ENCODE measurements at regions not wholly inside any gene's neighbourhood (a gene's known extent, or its start where the extent isn't known, plus 50 kb on each side); places are given as distances from the start of the nearest gene placed in this dataset.

DNA sequence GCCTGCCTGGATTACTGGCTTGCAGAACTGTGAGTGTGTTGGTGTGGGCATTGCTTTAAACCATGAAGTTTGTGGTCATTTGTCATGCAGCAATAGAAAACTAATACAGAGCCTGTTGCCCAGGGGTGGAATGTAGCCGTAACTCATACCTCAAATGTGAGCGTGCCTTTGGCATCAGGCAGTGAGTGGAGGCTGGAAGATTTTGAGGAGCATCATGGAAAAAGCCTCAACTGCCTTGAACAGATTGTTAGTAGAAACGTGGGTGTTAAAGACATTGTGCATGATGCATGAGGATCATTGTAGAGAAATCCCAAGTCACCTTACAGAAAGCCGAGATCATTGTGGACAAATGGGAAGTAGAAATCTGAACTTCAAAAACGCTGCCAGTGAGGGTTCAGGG, 580.5 kb downstream of the AACS start:
- no peak overlapping the region for H3K9ac ChIP-seq
- H3K9me3 ChIP-seq (ENCODE audit: low read depth), result no peaks in the 10 kb centered on the region
- Mint-ChIP-seq H3K4me1 (no peaks in the 10 kb centered on the region), H3K27me3 (ENCODE audit: insufficient read depth, low read depth) (no peaks in the 10 kb centered on the region), H3K36me3 (no peaks in the 10 kb centered on the region), H3K27ac (no peak overlapping the region), H3K4me3 (no peak overlapping the region), H3K9me3 (no peaks in the 10 kb centered on the region)
- H3F3A ChIP-seq (ENCODE audit: low read depth), result no peaks in the 10 kb centered on the region
- no peaks in the 10 kb centered on the region for H3K27me3 ChIP-seq
- no peaks in the 10 kb centered on the region for H4K20me1 ChIP-seq (ENCODE audit: low read depth)
- H3K4me1 ChIP-seq, result peaks cover 7% of the 10 kb centered on the region
- H3K4me3 ChIP-seq, result no peak overlapping the region
- H2AFZ ChIP-seq (replicated peaks), result no peak overlapping the region
- no peak for DNase-seq (ENCODE audit: low spot score)
- no peaks in the 10 kb centered on the region for H3K79me2 ChIP-seq (ENCODE audit: low read depth)
- no peaks in the 10 kb centered on the region for H3K36me3 ChIP-seq
- no peak overlapping the region for H3K27ac ChIP-seq
- no peak overlapping the region for H3K4me2 ChIP-seq
- TF ChIP-seq, protein P1, sequence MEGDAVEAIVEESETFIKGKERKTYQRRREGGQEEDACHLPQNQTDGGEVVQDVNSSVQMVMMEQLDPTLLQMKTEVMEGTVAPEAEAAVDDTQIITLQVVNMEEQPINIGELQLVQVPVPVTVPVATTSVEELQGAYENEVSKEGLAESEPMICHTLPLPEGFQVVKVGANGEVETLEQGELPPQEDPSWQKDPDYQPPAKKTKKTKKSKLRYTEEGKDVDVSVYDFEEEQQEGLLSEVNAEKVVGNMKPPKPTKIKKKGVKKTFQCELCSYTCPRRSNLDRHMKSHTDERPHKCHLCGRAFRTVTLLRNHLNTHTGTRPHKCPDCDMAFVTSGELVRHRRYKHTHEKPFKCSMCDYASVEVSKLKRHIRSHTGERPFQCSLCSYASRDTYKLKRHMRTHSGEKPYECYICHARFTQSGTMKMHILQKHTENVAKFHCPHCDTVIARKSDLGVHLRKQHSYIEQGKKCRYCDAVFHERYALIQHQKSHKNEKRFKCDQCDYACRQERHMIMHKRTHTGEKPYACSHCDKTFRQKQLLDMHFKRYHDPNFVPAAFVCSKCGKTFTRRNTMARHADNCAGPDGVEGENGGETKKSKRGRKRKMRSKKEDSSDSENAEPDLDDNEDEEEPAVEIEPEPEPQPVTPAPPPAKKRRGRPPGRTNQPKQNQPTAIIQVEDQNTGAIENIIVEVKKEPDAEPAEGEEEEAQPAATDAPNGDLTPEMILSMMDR (IDR thresholded peaks at IDR 0.05), result no peak
- TF ChIP-seq EZH2 (IDR thresholded peaks at IDR 0.05), result no peak
- TF ChIP-seq EZH2phosphoT487 (IDR thresholded peaks at IDR 0.05), result no peak

DNA sequence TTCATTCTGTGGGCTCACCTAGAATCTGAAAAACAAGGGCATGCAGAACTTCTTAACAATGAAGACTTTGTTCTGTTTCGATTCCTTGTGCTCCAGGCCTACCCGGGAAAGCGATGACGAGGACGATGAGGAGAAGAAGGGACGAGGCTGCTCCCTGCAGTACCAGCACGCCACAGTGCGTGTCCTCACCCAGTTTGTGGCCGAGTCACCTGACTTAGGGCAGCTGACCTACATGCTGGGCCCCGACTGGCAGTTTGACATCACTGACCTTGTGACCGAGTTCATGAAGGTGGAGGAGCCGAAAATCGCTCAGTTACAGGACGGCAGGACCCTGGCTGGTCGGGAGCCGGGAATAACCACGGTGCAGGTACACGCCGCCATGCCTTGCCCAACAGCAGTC, 585.4 kb downstream of the AACS start:
- H3K4me2 ChIP-seq, result no peak overlapping the region
- no peaks in the 10 kb centered on the region for H3K36me3 Mint-ChIP-seq
- H3K36me3 ChIP-seq, result no peaks in the 10 kb centered on the region
- no peaks in the 10 kb centered on the region for H3K27me3 Mint-ChIP-seq (ENCODE audit: insufficient read depth, low read depth)
- H3K27ac ChIP-seq, result no peak overlapping the region
- H3F3A ChIP-seq (ENCODE audit: low read depth), result no peaks in the 10 kb centered on the region
- no peaks in the 10 kb centered on the region for H3K9me3 Mint-ChIP-seq
- no peak overlapping the region for H3K9ac ChIP-seq
- no peak overlapping the region for H3K4me3 Mint-ChIP-seq
- H3K27ac Mint-ChIP-seq, result no peak overlapping the region
- TF ChIP-seq EZH2 (IDR thresholded peaks at IDR 0.05) (no peak), EZH2phosphoT487 (IDR thresholded peaks at IDR 0.05) (no peak)
- TF ChIP-seq, protein P1 (IDR thresholded peaks at IDR 0.05), result no peak
- H3K27me3 ChIP-seq, result no peaks in the 10 kb centered on the region
- H3K79me2 ChIP-seq (ENCODE audit: low read depth), result no peaks in the 10 kb centered on the region
- no peaks in the 10 kb centered on the region for H3K4me1 Mint-ChIP-seq
- no peak overlapping the region for H3K4me3 ChIP-seq
- H3K9me3 ChIP-seq (ENCODE audit: low read depth), result no peaks in the 10 kb centered on the region
- peaks cover 7% of the 10 kb centered on the region for H3K4me1 ChIP-seq
- no peaks in the 10 kb centered on the region for H4K20me1 ChIP-seq (ENCODE audit: low read depth)
- no peak overlapping the region for H2AFZ ChIP-seq (replicated peaks)
- no peak for DNase-seq (ENCODE audit: low spot score)

- no peak overlapping the region for H3K27ac ChIP-seq
Observed at GRCh38 chr12:125651625-125652024, 586.4 kb downstream of the AACS start.

More at GRCh38 chr12:125651625-125652024, 586.4 kb downstream of the AACS start:
- Mint-ChIP-seq H3K4me1 (no peaks in the 10 kb centered on the region), H3K27me3 (ENCODE audit: insufficient read depth, low read depth) (no peaks in the 10 kb centered on the region), H3K36me3 (no peaks in the 10 kb centered on the region), H3K4me3 (no peak overlapping the region), H3K9me3 (no peaks in the 10 kb centered on the region), H3K27ac (no peak overlapping the region)
- Histone ChIP-seq H4K20me1 (ENCODE audit: low read depth) (no peaks in the 10 kb centered on the region), H3K9me3 (ENCODE audit: low read depth) (no peaks in the 10 kb centered on the region), H3K9ac (no peak overlapping the region), H3K4me1 (peaks cover 6% of the 10 kb centered on the region), H3K27me3 (no peaks in the 10 kb centered on the region), H3K4me3 (no peak overlapping the region), H3K36me3 (no peaks in the 10 kb centered on the region), H3K79me2 (ENCODE audit: low read depth) (no peaks in the 10 kb centered on the region), H2AFZ (replicated peaks) (no peak overlapping the region), H3F3A (ENCODE audit: low read depth) (no peaks in the 10 kb centered on the region), H3K4me2 (no peak overlapping the region)
- no peak for DNase-seq (ENCODE audit: low spot score)
- TF ChIP-seq EZH2 (IDR thresholded peaks at IDR 0.05), result no peak
- TF ChIP-seq, protein P1 (IDR thresholded peaks at IDR 0.05), result no peak
- TF ChIP-seq EZH2phosphoT487 (IDR thresholded peaks at IDR 0.05), result no peak
